HK-2 (cell line): ENCODE measurements at regions not wholly inside any gene's neighbourhood (a gene's known extent, or its start where the extent isn't known, plus 50 kb on each side); places are given as distances from the start of the nearest gene placed in this dataset.

Source experiments
- DNase-seq: peaks from one replicate; pipeline ENCODE4 v3.0.0-alpha.2; 2018; ENCODE audit not compliant: unreplicated experiment

DNA sequence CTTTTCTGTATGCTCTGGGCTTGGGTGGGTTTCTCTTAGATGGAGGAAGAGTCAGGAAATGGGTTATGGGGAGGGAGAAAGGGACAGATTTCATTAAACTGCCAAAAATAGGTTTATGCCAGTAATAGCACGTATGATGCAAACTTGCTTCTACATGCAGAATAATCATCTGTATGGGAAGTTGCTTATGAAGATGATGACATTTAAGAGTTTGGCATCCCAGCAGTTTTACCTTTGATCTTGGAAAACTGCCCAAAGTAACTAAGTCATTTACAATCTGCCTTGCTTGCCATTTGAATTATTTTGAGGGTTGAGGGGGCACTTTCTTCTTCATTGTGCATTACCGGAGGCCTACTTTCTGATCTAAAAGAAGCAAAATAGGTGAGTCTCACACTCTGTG lies 282.9 kb upstream of the ANKRD55 start:
- no peak for DNase-seq

DNA sequence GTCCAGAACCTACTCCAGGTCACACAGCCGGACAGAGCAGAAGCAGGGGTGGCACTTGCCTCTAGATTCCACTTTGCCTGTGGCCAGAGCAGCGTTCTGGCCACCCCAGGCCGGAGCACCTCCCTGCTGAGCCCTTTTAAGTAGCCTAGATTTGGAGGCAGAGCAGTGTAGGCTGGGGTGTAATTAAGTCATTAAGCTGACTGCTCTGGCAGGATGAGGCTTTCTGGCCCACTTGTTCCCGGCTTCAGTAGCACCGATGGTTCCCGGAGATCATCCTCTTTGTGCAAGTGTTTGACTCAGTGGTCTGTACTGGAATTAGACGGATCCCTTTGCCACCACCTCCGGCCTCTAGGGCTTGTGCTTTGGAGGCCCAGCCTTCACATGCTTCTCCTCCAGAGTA lies 281.9 kb upstream of the ANKRD55 start:
- no peak for DNase-seq

DNA sequence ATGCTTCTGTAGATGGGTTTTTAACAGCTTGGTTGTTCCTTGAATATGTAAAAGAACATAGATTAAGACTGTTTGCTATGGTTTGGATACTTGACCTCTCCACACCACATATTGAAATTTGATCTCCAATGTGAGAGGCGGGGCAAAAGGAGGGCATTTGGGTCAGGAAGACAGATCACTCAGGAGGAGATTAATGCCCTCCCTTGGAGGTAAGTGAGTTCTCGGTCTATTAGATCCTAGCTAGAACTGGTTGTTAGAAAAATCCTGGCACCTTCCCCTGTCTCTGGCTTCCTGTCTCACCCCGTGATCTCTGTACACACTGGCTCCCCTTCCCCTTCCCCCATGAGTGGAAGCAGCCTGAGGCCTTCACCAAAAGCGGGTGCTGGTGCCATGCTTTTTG lies 281.1 kb upstream of the ANKRD55 start:
- DNase-seq = no peak

DNA sequence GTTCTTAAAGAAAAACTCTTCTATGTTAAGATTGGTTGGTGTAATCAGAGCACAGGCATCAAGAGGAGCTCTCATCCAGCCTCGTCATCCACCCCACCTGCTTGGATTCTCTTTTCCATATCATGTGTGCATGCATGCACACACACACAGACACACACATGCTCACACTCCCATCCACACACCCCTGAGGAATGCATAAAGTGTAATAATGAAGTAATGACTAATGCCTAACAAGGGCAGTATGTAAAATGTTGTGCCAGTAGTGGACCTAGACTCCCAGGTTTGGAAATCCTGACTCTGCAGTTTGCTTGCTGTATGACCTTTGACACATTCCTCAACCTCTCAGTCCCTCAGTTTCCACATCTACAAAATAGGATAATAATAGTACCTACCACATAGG lies 280.0 kb upstream of the ANKRD55 start:
- no peak for DNase-seq

DNA sequence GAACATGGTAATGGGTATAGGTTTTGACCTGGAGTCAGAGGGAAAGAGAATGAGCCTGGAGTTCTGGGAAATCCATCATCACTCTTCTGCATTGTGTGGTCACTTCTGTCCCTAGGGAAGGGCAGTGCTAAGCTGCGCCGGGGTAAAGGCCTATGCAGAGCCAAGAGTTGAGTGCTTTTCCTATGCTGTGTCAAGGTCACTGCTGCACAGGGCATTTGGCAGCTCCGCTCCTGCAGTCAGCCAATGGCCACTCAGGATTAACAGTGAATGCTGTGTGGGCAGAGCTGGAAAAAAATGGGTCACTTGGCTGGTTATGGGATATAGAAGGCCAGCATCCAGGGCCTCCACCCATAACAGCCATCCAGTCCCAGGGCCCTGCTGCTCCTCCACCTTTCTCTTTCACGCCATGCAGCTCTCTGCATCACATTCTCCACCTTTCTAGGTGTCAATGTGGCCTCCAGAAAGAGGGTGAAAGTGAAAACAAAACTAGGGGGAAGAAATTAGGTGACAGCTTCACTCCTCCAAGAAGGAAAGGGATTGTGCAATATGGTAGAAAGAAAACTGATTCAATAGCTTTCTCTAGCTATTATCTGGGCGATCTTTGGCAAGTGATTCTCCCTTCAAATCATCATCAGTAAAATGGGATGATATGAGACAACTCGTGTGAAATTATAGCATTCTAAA lies 279.3 kb upstream of the ANKRD55 start:
- no peak for DNase-seq

DNA sequence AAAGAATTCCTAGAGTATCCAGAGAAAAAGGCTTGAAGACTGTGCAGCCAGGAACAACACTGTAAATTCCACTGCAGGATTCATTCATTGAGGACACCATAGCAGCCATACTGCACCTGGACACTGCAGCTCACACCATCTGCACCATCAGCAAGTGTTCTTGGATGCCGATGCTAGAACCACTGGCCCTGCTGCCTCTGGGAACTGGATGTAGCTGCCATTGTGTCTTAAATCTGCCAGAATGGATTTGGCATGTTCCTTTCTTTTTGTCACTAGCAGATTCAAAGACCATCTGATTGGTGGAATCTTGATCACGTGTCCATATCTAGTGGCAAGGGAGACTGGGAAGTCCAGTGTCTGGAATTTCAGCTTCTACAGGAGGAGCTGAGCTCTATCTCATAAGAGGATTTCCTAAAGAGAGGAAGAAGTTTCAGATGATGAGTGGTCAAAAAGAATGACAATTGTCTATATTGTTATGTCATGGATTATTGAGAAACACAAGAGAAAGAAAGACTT lies 278.3 kb upstream of the ANKRD55 start:
- no peak for DNase-seq

DNA sequence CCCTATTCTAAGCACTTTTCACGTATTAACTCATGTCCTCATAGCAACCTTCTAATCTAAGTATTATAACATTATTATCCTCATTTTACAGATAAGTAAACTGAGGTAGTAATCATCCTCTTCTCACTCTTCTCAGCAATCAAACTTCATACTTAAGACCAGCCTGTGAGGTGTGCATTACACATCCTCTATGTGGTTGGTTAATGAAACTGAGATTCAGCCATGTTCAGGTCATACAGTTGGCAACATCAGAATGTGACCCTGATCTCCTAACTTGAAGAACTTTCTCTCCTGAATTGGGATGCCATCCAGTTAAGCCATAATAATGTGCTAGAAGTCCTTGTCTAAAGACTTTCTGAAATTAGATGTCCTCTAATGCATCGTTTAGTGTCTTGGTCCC lies 275.1 kb upstream of the ANKRD55 start:
- DNase-seq = no peak

DNA sequence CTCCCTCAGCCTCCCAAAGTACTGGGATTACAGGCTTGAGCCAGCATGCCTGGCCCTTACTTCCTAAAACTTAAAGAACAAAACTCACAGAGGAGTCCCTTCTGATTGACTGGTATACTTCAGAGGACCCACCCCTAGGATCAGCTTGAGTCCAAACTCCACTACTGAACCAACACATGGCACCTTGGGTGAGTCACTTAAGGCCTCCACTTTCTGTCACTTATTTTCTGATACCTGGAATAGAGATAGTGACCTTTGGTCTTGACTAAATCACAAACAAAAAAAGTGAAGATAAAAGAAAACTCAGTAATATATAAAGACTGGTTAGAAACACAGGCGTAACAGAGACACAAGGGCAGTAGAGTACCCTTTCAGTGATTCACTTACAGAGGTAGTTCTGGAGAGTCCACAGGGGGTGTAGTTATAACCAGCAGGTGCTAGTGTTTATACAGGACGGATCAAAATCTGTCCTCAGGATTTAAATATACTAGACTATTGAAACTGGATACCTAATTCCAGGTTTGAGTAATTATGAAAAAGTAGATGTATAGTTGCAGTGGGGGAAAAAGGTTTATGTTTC lies 274.3 kb upstream of the ANKRD55 start:
- DNase-seq = no peak

DNA sequence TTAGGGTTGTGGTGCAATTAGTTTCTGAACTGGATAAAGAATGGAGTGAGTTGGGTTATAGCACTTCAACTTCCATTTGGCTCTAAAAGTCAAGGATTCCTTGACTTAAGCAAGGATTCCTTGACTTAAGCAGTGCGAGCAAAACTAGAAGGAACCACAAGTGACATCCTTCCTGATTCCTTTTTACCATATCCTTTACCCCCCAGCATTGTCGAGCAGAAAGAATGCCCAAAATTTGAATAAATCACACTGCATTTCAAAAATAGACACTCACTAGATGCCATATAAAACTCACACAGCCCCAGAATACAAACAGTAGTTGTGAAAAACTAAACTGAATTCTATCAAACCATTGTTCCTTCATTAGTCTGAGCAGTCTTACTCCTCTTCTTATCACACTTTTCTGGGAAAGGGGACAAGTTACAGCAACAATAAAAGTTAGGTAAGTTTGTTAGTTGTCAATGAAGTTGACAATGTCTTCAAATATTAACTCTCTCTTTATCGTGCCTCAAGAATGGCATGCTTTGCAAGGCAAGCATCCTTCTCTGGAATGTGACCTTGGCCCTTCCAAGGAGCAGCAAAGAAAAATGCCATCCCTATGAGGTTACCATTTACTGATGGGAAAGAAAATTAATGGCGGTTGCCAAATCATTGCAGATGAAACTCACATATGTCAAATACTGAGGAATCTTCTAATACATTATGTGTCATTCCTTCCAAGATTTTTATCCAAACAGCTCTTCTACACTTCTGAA lies 273.3 kb upstream of the ANKRD55 start:
- no peak for DNase-seq

DNA sequence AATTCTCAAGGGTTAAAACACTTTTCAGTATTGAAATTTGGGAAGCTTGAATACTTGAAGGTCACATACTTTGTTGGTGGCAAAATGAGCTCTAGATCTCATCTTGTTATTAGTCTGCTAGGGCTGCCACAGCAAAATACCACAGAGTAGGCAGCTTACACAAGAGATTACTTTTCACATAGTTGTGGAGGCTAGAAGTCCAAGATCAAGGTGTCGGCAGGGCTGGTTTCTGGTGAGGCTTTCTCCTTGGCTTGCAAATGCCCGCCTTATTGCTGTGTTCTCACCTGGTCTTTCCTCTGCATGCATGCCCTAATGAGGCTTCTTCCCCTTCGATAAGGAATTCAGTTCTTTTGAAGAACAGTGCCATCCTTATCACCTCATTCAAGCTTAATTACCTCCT lies 270.8 kb upstream of the ANKRD55 start:
- DNase-seq = no peak

DNA sequence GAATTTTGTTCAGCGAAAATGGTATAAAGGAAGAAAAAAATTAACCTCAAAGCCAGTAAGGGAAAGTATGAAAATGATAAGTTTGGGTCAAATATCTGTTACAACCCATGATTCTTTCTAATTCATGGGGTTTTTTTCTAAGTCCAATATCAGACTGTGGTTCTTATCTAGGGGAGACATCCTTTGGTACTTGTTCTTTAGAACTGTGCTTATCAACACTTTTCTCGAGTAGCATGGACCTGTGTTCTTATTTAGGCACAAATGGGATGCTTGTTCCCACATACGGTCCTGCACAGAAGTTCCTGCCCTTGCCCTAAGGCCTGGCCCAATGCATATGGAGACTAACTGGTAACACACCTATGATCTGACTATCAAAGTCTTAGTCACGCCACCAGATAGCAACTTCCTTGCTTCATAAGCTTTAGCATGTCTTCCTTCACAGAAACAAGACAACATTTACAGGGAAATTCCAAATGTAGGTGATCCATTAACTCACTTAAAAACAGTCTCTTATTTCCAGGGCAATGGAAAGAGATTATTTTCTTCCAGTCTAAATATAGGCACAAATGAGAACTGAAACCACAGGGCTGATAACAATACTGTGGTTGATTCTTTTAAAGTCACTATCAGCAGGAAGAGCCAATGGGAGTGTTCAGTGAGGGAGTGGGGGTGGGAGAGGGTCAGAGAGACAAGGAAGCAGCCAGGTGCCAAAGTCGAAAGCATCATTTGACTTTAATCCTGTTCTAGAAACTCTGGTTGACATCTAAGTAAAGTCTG lies 268.8 kb upstream of the ANKRD55 start:
- no peak for DNase-seq

DNA sequence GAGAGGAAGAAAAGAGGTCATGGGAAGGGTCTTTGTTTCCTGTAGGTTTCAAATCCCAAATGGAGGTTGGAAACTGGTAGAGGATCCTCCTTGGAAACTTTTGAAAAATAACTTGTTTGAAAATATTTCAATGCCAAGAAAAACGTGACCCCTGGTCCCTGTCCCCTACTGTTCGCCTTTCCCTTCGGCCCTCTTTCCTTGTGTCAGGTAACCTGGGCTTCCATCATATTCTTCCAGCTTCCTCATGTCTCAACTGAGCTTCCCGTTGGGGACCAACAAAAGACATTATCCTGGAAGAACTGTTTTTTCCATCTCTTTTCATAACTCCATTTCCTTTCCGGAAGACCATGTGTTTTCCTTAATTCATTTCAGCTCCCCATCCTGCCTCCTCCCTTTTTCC lies 266.8 kb upstream of the ANKRD55 start:
- no peak for DNase-seq

DNA sequence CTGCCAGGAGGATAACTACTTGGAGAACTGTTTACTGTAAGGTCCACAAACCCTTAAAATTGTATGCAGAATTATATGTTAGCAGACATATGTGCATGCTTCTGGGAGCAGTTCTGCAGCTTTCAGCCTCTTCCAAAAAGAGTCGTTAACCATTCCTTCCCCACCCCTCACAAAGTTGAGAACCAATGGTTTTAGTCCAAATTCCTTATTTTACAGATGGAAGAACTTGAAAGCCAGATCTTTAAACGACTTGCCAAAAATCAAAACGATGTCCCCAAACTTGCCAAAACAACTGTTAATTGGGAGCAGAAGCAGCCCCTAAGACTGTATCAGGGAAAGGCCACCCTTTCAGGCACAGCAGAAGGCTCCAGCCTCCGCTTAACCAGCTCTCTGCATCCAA lies 266.4 kb upstream of the ANKRD55 start:
- DNase-seq = no peak

DNA sequence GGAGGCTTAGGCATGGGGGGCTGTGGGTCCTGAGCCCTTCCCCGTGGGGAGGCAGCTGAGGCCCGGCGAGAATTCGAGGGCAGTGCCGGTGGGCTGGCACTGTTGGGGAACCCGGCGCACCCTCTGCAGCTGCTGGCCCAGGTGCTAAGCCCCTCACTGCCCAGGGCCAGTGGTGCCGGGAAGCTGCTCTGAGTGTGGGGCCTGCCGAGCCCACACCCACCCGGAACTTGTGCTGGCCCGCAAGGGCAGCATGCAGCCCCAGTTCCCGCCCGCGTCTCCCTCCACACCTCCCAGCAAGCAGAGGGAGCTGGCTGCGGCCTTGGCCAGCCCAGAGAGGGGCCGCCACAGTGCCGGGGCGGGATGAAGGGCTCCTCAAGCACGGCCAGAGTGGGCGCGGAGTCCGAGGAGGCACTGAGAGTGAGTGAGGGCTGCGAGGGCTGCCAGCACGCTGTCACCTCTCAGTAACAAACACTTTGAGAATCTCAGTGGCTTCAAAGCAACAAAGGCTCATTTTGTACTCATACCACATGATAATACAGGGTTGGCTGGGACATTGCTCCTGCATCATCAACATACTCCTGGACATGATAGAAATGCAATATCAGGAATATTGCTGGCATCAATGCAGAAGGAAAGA lies 265.7 kb upstream of the ANKRD55 start:
- no peak for DNase-seq

DNA sequence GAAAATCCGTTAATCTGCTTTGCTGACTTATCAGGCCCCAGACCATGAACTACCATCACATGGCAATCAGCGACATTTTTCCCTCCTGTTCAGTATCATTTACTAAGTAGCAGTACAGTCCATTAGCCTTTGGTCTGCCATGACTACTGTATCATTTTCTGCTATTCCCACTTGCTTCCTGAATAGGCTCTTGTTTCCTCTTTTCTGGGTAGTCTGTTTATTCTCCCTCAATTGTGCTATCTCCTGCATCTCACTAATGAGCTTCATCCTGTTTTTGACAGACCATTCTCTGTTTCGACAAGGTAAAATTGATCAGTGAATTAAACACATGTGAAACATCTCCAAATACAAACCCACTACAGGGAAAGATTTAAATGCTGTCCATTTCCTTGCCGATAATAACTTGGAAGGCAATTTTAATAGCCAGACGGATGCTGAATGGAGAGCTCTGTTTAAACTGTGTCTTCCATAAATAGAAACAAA lies 263.5 kb upstream of the ANKRD55 start:
- no peak for DNase-seq

DNA sequence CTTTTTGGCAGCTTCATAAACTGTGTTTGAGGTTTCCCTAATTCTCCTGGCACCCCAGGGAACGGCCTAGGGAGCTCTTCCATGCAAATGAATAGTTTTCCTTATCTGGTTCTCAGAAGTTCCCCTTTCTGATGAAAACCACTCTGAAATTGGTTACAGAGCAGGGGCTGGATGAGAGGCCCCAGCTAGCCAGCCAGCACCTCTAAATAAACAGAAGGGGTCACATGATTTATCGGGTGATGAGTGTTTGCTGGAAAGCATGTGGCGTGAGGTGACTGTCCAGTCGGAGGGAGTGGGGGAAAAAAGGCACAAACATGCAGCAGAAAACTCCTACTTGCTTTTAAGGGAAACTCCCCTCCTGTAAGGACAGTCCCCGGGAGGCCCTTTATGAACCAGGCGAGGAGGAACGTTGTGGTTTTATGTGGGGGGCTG lies 261.2 kb upstream of the ANKRD55 start:
- no peak for DNase-seq

DNA sequence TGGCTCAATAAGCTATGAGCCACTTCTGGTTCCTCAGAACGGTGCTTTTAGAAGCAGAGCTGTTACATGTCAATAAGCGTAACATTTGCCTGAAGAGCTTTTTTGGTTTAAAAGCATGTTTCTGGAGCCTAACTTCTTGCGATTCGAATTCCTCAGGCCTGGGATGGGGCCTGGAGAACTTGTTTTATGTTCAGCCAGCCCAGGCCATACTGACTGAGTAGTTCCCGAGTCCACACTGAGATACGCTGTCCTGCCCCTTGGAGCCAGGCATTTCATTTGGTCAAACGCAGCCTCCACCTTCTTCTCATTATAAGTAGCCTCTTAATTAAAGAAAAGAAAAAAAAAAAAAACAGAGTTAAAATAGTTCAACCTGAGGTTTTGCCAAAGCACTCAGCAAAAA lies 260.6 kb upstream of the ANKRD55 start:
- DNase-seq = no peak

DNA sequence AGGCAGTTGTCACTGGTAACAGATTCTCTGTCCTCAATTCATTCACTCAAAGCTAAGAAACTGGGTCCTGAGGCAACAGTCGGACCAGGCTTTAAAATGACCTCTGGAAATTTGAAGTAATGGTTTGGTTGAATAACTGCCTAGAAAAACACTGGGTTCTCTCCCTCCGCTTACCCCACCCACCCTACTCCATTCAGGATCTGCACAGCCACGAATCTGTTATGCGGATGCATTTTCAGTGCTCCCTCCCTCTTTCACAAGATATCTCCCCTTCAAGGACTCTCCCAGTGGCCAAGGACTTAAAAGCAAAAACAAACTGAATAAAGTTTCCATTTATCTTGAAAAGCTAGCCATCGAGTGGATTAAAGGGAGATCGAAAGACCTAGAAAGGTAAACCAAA lies 260.2 kb upstream of the ANKRD55 start:
- no peak for DNase-seq

DNA sequence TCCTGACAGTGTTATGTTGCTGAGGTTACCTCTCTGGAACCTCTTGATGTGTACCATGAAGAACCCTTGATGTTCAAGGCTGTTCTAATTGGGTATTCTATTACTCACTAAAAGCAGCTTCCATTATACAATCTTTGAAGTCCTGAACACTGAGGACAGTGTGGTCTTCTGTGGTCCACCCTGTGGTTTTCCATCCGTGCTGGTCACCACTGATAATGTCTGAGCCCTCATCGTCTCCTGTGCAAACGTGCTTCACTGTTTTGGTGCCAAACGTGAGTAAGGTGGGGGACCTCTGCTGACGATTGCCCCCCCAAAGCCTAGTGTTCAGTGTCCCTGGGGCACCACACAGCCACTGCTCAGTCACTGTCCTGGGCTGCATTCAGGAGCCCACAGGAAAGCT lies 259.7 kb upstream of the ANKRD55 start:
- no peak for DNase-seq

DNA sequence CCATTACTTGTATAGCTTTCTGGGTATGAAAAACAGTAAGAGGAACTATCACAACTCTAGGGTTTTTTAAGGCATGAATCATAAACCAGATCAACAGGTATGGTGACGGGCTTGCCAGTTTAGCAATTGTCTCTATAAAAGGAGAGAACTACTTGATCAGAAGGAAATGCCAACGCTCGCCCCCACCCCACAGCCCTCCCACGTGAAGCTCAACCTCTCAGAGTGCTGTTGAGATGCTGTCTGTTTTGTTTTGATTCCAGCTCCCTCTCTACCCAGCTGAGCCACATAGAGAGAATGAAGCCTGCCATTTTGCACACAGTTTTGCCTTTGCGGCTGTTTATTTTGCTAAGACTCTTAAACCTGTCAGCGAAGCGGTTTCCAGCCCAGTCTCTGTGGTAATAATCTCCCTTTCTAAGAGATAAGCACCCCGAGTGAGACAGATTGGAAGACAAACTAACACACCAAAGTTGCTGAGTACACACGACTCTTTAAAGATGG lies 257.9 kb upstream of the ANKRD55 start:
- DNase-seq = no peak

DNA sequence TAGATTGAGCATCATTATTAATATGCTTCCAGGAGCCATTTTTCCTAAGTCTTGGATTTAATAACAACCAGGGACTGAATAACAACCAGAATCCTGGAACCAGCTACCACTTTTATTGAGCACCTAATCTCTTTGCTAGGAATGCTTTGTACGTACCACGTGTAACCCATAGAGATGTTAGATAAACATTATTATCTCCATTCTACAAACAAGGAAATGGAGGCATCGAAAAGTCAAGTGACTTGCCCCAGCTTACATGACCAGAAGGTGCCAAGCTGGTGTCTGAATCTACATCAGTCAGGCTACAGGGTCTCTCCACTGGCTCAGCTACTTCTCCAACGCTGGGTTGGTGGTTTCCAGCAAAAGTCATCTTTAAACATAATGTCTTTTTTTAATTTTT lies 256.1 kb upstream of the ANKRD55 start:
- DNase-seq = no peak
